ENCODE measurements at regions not wholly inside any gene's neighbourhood (a gene's known extent, or its start where the extent isn't known, plus 50 kb on each side); places are given as distances from the start of the nearest gene placed in this dataset.

DNA sequence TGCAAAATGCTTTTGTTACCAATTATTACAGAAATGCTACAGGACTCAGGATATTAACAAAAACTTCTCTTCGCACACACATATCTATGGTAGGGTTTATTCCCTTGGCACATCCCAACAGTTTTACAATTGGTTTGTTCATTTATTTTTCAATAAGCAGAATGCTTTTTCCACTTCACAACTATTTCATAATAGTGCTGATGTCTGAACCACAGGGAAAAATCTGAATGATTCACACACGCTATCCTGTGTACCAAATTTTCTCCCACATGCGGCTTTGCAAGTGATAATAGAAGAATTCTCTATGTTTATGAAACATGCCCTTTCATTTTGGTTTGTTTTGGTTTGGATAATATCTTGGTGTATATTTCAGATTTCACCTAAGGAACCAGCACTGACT lies 725.7 kb upstream of the TENM3 start:
- no peak for DNase-seq (ENCODE audit: extremely low read depth, low read depth, low spot score)

DNA sequence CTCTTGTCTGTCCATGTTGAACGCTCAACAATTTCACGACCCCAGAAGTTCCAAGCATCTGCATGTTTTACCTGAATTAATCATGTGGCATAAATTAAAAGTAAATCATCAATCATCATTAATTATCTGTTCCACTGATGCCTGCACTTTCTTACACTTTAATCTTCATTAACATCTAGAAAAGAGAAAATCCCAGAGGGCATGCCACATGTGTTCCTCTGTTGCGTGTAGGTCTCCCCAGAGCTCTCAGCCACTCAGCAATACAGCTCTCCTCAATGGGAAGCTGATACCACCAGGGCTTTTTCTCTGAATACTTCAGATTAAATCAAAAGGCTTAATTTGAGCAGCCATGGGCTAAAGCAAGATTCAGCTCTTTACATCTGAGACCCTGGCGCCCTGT lies 722.4 kb upstream of the TENM3 start:
- no peak for DNase-seq (ENCODE audit: extremely low read depth, low read depth, low spot score)

DNA sequence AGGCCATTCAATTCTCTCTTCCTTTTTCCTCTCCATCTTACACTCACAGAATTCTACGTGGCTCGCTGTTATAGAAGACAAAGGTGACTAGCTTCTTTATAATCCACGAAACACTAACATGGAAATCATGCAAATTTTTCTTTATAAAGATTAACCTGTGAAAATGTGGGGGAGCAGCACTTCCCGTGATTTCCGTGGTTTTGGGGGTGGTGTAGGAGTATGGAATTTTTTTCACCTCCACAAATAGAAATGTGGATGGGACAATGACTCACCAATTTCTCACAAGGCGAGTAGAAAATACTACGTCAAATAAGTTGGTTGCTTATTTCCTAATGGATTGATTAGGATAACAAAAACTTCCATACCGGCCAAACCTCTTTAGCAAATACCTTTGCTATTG lies 719.2 kb upstream of the TENM3 start:
- DNase-seq (ENCODE audit: extremely low read depth, low read depth, low spot score), result no peak

DNA sequence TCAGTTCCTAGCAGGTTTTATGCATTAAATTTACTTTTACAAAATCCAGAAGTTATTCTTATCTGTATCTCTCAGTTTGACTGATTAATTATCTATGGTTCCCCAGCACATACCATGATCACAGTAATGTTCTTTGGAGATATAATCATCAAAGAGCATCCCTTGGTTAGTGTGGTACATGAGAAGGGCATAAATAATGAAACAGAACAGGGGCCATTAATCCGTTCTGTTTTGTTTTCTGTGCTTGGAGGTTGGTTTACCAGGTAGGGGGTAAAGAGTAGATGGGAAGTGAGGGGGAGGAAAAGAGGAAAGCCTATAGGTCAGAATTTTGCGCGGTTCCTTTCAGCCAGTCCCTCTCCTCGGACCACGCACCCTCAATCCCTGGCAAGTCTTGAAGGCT lies 718.7 kb upstream of the TENM3 start:
- no peak for DNase-seq (ENCODE audit: extremely low read depth, low read depth, low spot score)

DNA sequence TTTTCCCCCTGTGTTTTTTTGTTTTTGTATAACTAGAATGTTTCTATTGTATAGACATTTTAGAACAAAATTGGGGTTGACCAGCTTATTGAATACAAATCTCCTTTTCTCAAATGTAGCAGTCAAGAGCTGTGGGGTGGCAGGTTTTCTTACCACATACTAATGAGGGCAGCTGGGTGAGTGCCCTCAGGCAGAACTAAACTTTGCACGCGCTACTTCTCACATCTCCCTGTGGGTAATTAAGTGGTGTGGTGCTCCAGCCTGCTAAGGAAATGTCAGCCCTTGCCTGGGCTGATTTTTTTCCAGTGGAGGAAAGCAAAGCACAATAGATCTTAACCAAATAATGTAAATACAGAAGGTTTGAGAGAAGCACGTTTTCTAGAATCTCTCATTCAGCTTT lies 717.6 kb upstream of the TENM3 start:
- DNase-seq (ENCODE audit: extremely low read depth, low read depth, low spot score), result no peak

DNA sequence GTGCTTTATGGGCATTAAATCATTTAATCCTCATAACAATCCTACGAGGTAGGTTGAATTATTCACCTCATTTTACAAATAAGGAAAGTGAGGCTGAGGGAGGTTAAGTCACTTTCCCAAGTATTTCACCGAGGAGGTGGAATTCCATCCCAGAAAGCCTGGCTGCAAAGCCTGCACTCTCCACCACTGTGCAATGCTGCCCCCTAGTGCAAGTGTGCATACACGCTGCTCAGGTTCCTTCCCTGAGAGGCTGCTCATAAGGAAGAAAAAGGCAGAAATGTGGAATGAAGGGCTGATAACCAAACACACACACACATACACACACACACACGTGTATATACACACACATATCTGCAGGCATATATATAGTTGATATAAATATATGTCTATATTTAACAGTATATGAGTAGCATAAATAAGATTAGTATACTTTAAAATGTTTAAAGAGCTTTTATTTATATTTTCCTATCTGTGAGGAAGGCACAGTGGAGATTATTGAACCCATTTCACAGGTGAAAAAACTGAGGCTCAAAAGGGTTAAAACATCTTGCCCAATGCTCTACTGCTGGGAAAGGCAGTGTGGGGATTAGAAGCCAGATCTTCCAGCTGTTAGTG lies 714.5 kb upstream of the TENM3 start:
- no peak for DNase-seq (ENCODE audit: extremely low read depth, low read depth, low spot score)

GRCh38 chr4:181529537-181529936 lies 713.7 kb upstream of the TENM3 start:
- DNase-seq (ENCODE audit: extremely low read depth, low read depth, low spot score), result no peak

GRCh38 chr4:181536196-181536746 lies 706.9 kb upstream of the TENM3 start:
- DNase-seq (ENCODE audit: extremely low read depth, low read depth, low spot score), result no peak

- DNase-seq (ENCODE audit: extremely low read depth, low read depth, low spot score), result no peak
Measured at GRCh38 chr4:181536811-181537434, 706.3 kb upstream of the TENM3 start.

- DNase-seq (ENCODE audit: extremely low read depth, low read depth, low spot score), result no peak
Measured at GRCh38 chr4:181538431-181538830, 704.8 kb upstream of the TENM3 start.

DNA sequence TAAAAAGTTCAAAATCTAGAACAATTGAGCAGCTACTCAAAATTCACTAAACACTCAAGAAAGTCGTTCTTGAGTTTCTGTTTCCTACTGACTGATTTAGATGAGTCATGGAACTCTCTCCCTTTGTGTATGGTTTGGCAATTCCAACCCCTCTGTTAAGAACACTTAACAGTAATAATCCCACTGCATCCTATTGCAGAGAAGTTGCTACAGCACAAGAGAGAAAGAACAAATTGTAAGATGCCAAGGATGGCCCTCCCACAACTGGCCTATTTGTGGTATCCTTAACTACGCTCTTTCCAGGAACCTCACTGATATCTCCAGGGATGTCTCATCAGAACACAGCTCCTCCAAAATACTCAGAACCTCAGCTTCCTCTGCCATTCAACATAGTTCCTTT lies 701.8 kb upstream of the TENM3 start:
- DNase-seq (ENCODE audit: extremely low read depth, low read depth, low spot score), result no peak

GRCh38 chr4:181548873-181549575 lies 694.2 kb upstream of the TENM3 start:
- DNase-seq (ENCODE audit: extremely low read depth, low read depth, low spot score), result no peak

GRCh38 chr4:181549576-181550188 lies 693.5 kb upstream of the TENM3 start:
- no peak for DNase-seq (ENCODE audit: extremely low read depth, low read depth, low spot score)

GRCh38 chr4:181550381-181550780 lies 692.8 kb upstream of the TENM3 start:
- DNase-seq (ENCODE audit: extremely low read depth, low read depth, low spot score), result no peak

GRCh38 chr4:181559637-181560036 lies 683.6 kb upstream of the TENM3 start:
- DNase-seq (ENCODE audit: extremely low read depth, low read depth, low spot score), result no peak

- no peak for DNase-seq (ENCODE audit: extremely low read depth, low read depth, low spot score)
Measured at GRCh38 chr4:181562399-181562798, 680.8 kb upstream of the TENM3 start.

GRCh38 chr4:181564625-181565024 lies 678.6 kb upstream of the TENM3 start:
- no peak for DNase-seq (ENCODE audit: extremely low read depth, low read depth, low spot score)

DNA sequence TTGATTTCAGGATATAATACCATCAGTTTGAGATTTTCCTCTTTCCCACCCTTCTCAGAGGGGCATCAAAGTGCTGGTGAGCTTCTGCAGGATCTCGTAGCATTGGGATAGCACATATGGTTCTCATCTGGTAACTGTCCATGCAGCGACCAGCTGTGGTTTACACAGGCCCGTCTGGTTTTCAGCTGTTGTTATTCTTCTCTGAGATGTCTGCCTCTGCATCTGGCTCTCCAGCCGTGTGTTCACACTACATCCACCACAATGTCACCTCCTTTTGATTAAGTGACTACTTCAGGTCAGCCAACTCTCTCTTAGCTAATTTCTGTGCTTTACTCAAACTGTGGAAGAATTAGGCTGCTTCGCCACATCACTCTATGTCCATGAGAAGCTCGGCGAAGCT lies 676.7 kb upstream of the TENM3 start:
- no peak for DNase-seq (ENCODE audit: extremely low read depth, low read depth, low spot score)

GRCh38 chr4:181569553-181569952 lies 673.6 kb upstream of the TENM3 start:
- DNase-seq (ENCODE audit: extremely low read depth, low read depth, low spot score), result no peak

- DNase-seq (ENCODE audit: extremely low read depth, low read depth, low spot score), result no peak
Measured at GRCh38 chr4:181578911-181579310, 664.3 kb upstream of the TENM3 start.

- no peak for DNase-seq (ENCODE audit: extremely low read depth, low read depth, low spot score)
Measured at GRCh38 chr4:181579486-181579885, 663.7 kb upstream of the TENM3 start.

GRCh38 chr4:181581983-181582382 lies 661.2 kb upstream of the TENM3 start:
- no peak for DNase-seq (ENCODE audit: extremely low read depth, low read depth, low spot score)
